Activated gamma-delta T cell treated with Interleukin-2 at 50 U/mL for 16 hours (primary cell): ENCODE measurements at regions not wholly inside any gene's neighbourhood (a gene's known extent, or its start where the extent isn't known, plus 50 kb on each side); places are given as distances from the start of the nearest gene placed in this dataset.
"Not testable (repeated sequence)": the region's sequence is repeated elsewhere in the genome, so short reads cannot be mapped to it uniquely, and the experiment has no call there.

Experiments used
- DNase-seq: peaks from one replicate; pipeline ENCODE4 v3.0.0-alpha.2; 2020

DNA sequence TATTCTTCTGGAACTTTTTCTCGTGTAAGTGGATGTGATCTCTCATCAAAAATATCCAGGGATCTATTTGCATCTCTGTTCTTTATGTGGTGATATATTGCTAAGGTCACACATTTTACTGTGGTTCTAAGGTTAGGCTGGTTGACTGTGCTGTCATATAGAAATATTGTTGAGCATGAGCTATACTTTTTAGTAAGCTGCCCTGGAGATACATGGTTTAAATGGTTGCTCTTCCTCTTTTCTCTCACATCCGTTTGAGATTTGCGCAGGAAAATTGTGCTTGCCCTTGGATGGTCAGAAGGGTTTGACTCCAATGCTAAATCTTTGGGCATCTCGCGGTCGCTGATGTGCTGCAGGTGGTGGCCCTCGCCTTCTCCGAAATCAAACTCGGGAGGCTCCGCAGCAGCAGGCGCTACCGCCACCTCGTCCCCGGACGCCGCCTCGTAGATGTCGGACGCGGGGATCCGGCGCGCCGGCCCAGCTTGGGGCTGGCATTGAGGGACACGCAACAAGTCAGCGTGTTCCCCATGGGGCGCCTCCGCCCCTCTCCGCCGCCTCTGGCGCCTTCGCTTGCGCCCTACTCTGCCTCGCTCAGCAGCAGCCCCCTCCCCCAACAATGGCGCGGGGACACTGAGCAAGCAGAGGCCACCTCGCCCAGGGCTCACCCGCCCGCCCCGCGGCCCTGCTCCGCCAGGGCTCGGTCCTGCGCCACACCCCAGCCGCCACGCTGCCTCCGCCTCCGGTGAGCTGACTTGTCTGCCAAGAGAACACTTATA is 154.5 kb downstream of the MSN start:
- DNase-seq: peak; percentile 19

DNA sequence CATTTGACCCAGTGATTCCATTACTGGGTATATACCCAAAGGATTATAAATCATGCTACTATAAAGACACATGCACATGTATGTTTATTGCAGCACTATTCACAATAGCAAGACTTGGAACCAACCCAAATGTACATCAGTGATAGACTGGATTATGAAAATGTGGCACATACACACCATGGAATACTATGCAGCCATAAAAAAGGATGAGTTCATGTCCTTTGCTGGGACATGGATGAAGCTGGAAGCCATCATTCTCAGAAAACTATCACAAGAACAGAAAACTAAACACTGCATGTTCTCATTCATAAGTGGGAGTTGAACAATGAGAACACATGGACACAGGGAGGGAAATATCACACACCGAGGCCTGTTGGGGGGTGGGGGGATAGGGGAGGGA is 152.5 kb downstream of the MSN start:
- not testable (repeated sequence) for DNase-seq

DNA sequence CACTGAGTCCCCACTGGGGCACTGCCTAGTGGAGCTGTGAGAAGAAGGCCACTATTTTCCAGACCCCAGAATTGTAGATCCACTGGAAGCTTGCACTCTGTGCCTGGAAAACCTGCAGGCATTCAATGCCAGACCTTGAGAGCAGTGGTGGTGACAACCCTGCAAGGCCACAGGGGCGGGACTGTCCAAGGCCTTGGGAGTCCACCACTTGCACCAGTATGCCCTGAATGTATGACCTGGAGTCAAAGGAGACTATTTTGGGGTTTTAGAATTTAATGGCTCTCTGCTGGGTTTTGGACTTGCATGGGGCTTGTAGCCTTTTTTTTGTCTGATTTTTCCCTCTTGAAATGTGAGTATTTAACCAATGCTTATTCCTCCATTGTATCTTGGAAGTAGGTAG is 145.8 kb downstream of the MSN start:
- no peak for DNase-seq

- no peak for DNase-seq
Observed at GRCh38 chrX:65811558-65812228, 144.2 kb downstream of the MSN start.
